Esophagus (tissue), 2 donors: ENCODE measurements at regions not wholly inside any gene's neighbourhood (a gene's known extent, or its start where the extent isn't known, plus 50 kb on each side); places are given as distances from the start of the nearest gene placed in this dataset.

Experiments
- H3K27ac ChIP-seq, 2 donors: one replicate each; pipeline ENCODE4 v1.5.1; 2013; ENCODE audit warnings: low read depth in 2 of 2, mild to moderate bottlenecking in 2 of 2, inconsistent platforms in 1 of 2, low read length in 1 of 2, moderate library complexity in 1 of 2
- H3K27me3 ChIP-seq, 2 donors: one replicate each; pipeline ENCODE4 v1.6.1; 2013; ENCODE audit warnings: low read length in 2 of 2, control low read depth in 1 of 2, mild to moderate bottlenecking in 1 of 2; ENCODE audit not compliant: insufficient read depth in 2 of 2, control insufficient read depth in 1 of 2
- H3K36me3 ChIP-seq, 2 donors: one replicate each; pipeline ENCODE4 v1.6.1; 2013; ENCODE audit warnings: low read length in 1 of 2; ENCODE audit not compliant: control insufficient read depth in 2 of 2, insufficient read depth in 2 of 2
- H3K4me1 ChIP-seq, 2 donors: one replicate each; pipeline ENCODE4 v1.6.1; 2013; ENCODE audit warnings: low read length in 1 of 2; ENCODE audit not compliant: control insufficient read depth in 2 of 2, insufficient read depth in 2 of 2
- H3K4me3 ChIP-seq, 2 donors: one replicate each; pipeline ENCODE4 v1.5.1; 2013; ENCODE audit warnings: low read length in 2 of 2, mild to moderate bottlenecking in 2 of 2, low read depth in 1 of 2, moderate library complexity in 1 of 2
- H3K9me3 ChIP-seq, 2 donors: one replicate each; pipeline ENCODE4 v1.6.1; 2013; ENCODE audit warnings: mild to moderate bottlenecking in 2 of 2, low read depth in 1 of 2, low read length in 1 of 2, moderate library complexity in 1 of 2; ENCODE audit not compliant: control insufficient read depth in 2 of 2, insufficient read depth in 1 of 2
- WGBS, 2 donors: extraction: QIAGEN DNeasy Blood & Tissue Kit; methylation state at CpG; one replicate each; pipeline ENCODE4 v1.1.7; 2013; 5-methylcytosine and 5-hydroxymethylcytosine counted together
- donor health status: healthy with polysubstance abuse.
- donor health status: Bipolar disorder and iron deficiency.

GRCh38 chr16:11439790-11440656 lies 94.8 kb downstream of the RMI2 start:
- Histone ChIP-seq H3K36me3 (no peaks in the 10 kb centered on the region), H3K4me1 (peaks cover 0 to 3% of the 10 kb centered on the region in 2 donors), H3K27me3 (no peaks in the 10 kb centered on the region), H3K27ac (no peak overlapping the region), H3K4me3 (no peak overlapping the region), H3K9me3 (peaks cover 0 to 11% of the 10 kb centered on the region in 2 donors)
- WGBS, 2 donors: 94 to 97% methylated on average over 4 of the region's 4 CpGs

- Histone ChIP-seq H3K4me1 (peaks cover 0 to 1% of the 10 kb centered on the region in 2 donors), H3K27ac (no peak overlapping the region), H3K9me3 (peaks cover 0 to 11% of the 10 kb centered on the region in 2 donors), H3K27me3 (no peaks in the 10 kb centered on the region), H3K4me3 (no peak overlapping the region), H3K36me3 (no peaks in the 10 kb centered on the region)
- WGBS, 2 donors: 93 to 95% methylated on average over 7 of the region's 7 CpGs
Measured at GRCh38 chr16:11440657-11441012, 95.4 kb downstream of the RMI2 start.

GRCh38 chr16:11445486-11445885 lies 100.2 kb downstream of the RMI2 start:
- no peaks in the 10 kb centered on the region for H3K36me3 ChIP-seq
- no peak overlapping the region for H3K27ac ChIP-seq
- 84 to 88% methylated on average over 7 of the region's 7 CpGs for WGBS, 2 donors
- peaks cover 0 to 1% of the 10 kb centered on the region in 2 donors for H3K4me1 ChIP-seq
- H3K27me3 ChIP-seq: no peaks in the 10 kb centered on the region
- no peak overlapping the region for H3K4me3 ChIP-seq
- H3K9me3 ChIP-seq: peaks cover 0 to 4% of the 10 kb centered on the region in 2 donors

- Histone ChIP-seq H3K9me3 (no peaks in the 10 kb centered on the region), H3K27me3 (no peaks in the 10 kb centered on the region), H3K27ac (no peak overlapping the region), H3K36me3 (no peaks in the 10 kb centered on the region), H3K4me3 (no peak overlapping the region), H3K4me1 (peaks cover 0 to 1% of the 10 kb centered on the region in 2 donors)
- 84 to 87% methylated on average over 12 of the region's 12 CpGs for WGBS, 2 donors
Measured at GRCh38 chr16:11446566-11447119, 101.4 kb downstream of the RMI2 start.

- Histone ChIP-seq H3K9me3 (no peaks in the 10 kb centered on the region), H3K4me3 (no peak overlapping the region), H3K27me3 (no peaks in the 10 kb centered on the region), H3K27ac (no peak overlapping the region), H3K36me3 (no peaks in the 10 kb centered on the region), H3K4me1 (peaks cover 0 to 1% of the 10 kb centered on the region in 2 donors)
- 86 to 89% methylated on average over 10 of the region's 10 CpGs for WGBS, 2 donors
Measured at GRCh38 chr16:11447272-11447671, 102.0 kb downstream of the RMI2 start.

- Histone ChIP-seq H3K4me3 (no peak overlapping the region), H3K36me3 (no peaks in the 10 kb centered on the region), H3K9me3 (no peaks in the 10 kb centered on the region), H3K4me1 (peaks cover 0 to 1% of the 10 kb centered on the region in 2 donors), H3K27ac (no peak overlapping the region), H3K27me3 (no peaks in the 10 kb centered on the region)
- WGBS, 2 donors: 72 to 80% methylated on average over 11 of the region's 11 CpGs
Measured at GRCh38 chr16:11447836-11448235, 102.6 kb downstream of the RMI2 start.

GRCh38 chr16:11448796-11449416 lies 103.6 kb downstream of the RMI2 start:
- Histone ChIP-seq H3K27me3 (no peaks in the 10 kb centered on the region), H3K4me1 (peaks cover 0 to 1% of the 10 kb centered on the region in 2 donors), H3K36me3 (no peaks in the 10 kb centered on the region), H3K27ac (no peak overlapping the region), H3K4me3 (no peak overlapping the region), H3K9me3 (no peaks in the 10 kb centered on the region)
- WGBS, 2 donors: 81 to 82% methylated on average over 10 to 13 of the region's 13 CpGs

GRCh38 chr16:11449716-11450115 lies 104.5 kb downstream of the RMI2 start:
- Histone ChIP-seq H3K4me3 (no peak overlapping the region), H3K27ac (no peak overlapping the region), H3K4me1 (peaks cover 0 to 1% of the 10 kb centered on the region in 2 donors), H3K27me3 (no peaks in the 10 kb centered on the region), H3K9me3 (no peaks in the 10 kb centered on the region), H3K36me3 (no peaks in the 10 kb centered on the region)
- WGBS, 2 donors: 93 to 96% methylated on average over 7 of the region's 7 CpGs

GRCh38 chr16:11450136-11450535 lies 104.9 kb downstream of the RMI2 start:
- no peak overlapping the region for H3K4me3 ChIP-seq
- H3K27ac ChIP-seq: no peak overlapping the region
- no peaks in the 10 kb centered on the region for H3K27me3 ChIP-seq
- no peaks in the 10 kb centered on the region for H3K36me3 ChIP-seq
- 88 to 91% methylated on average over 9 of the region's 9 CpGs for WGBS, 2 donors
- peaks cover 0 to 1% of the 10 kb centered on the region in 2 donors for H3K4me1 ChIP-seq
- H3K9me3 ChIP-seq: no peaks in the 10 kb centered on the region
